GM12892 (cell line): ENCODE measurements at regions not wholly inside any gene's neighbourhood (a gene's known extent, or its start where the extent isn't known, plus 50 kb on each side); places are given as distances from the start of the nearest gene placed in this dataset.

Experiments used
- POLR2A ChIP-seq: IDR thresholded peaks from 2 replicates; pipeline ENCODE4 v1.6.1; 2011; ENCODE audit warnings: low read depth, low read length, control low read depth
- POLR2AphosphoS5 ChIP-seq: IDR thresholded peaks from 2 replicates; pipeline ENCODE4 v1.6.1; 2011; ENCODE audit warnings: low read depth, low read length, control low read depth

DNA sequence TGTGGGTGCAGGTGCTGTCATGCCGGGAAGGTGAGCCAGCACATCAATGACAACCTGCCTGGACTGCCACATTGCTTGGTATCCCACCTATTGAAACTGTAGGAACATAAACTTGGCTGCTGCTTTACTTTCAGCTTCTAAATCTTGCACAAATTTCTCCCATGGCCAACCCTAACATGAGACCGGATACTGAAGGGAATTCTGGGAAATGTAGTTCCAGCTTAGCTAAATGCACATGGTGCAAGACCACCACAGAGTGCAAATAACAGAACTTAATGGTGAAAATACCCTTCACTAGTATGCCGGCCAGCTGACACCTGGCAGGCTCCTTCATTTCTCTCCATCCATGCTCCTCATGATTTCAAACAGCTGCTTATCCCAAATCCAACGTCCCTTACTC lies 247.4 kb downstream of the ARRDC4 start:
- TF ChIP-seq POLR2A (no peak), POLR2AphosphoS5 (no peak)
